DOHH2 (cell line): ENCODE measurements at regions not wholly inside any gene's neighbourhood (a gene's known extent, or its start where the extent isn't known, plus 50 kb on each side); places are given as distances from the start of the nearest gene placed in this dataset.
"Not testable (repeated sequence)": the region's sequence is repeated elsewhere in the genome, so short reads cannot be mapped to it uniquely, and the experiment has no call there.

ENCODE experiments used
- EZH2phosphoT487 ChIP-seq: fragments of 200-600 bp; sonication (generic); IDR thresholded peaks from 2 replicates; pipeline ENCODE4 v1.6.1; 2017; ENCODE audit warnings: borderline replicate concordance, mild to moderate bottlenecking, antibody characterized with exemption, low read length, moderate library complexity, mixed read lengths
- TF ChIP-seq, protein P1 (sequence below): fragments of 200-600 bp; sonication (generic); IDR thresholded peaks from one replicate; pipeline ENCODE4 v1.5.1; 2014; ENCODE audit warnings: antibody characterized with exemption, mild to moderate bottlenecking, low read depth, low read length; ENCODE audit not compliant: poor library complexity, severe bottlenecking

DNA sequence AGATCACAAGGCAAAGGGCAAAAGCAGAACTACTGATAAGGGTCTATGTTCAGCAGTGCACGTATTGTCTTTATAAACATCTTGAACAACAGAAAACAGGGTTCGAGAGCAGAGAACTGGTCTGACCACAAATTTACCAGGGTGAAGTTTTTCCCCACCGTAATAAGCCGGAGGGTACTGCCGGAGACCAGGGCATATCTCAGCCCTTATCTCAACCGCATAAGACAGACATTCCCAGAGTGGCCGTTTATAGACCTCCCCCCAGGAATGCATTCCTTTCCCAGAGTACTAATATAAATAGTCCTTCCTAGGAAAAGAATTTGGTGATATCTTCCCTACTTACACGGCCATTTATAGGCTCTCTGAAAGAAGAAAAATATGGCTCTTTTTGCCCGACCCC, 71.0 kb downstream of the UGT2B4 start:
- TF ChIP-seq, protein P1, sequence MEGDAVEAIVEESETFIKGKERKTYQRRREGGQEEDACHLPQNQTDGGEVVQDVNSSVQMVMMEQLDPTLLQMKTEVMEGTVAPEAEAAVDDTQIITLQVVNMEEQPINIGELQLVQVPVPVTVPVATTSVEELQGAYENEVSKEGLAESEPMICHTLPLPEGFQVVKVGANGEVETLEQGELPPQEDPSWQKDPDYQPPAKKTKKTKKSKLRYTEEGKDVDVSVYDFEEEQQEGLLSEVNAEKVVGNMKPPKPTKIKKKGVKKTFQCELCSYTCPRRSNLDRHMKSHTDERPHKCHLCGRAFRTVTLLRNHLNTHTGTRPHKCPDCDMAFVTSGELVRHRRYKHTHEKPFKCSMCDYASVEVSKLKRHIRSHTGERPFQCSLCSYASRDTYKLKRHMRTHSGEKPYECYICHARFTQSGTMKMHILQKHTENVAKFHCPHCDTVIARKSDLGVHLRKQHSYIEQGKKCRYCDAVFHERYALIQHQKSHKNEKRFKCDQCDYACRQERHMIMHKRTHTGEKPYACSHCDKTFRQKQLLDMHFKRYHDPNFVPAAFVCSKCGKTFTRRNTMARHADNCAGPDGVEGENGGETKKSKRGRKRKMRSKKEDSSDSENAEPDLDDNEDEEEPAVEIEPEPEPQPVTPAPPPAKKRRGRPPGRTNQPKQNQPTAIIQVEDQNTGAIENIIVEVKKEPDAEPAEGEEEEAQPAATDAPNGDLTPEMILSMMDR, result not testable (repeated sequence)
- not testable (repeated sequence) for TF ChIP-seq EZH2phosphoT487
